ENCODE measurements at regions not wholly inside any gene's neighbourhood (a gene's known extent, or its start where the extent isn't known, plus 50 kb on each side); places are given as distances from the start of the nearest gene placed in this dataset.
"Not testable (repeated sequence)": the region's sequence is repeated elsewhere in the genome, so short reads cannot be mapped to it uniquely, and the experiment has no call there.

DNA sequence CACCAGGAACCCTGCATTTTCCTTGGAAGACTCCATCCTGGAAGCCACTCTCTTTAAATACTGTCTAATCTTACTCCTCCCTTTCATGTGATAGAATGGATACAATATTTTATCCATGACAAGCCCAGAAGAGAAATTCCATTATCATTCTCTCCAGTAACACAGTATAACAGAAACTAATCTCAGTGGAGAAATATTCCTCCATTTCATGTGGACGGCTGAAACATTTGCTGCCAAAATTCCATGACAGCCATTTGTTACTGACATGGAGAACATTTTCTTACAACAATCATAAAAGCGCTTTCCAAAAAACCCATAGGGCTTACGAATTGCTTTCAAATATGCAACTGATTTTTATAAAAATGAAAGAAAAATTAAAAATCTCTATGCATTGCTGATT is 392.8 kb upstream of the KLF6 start:
- DNase-seq, result no peak

DNA sequence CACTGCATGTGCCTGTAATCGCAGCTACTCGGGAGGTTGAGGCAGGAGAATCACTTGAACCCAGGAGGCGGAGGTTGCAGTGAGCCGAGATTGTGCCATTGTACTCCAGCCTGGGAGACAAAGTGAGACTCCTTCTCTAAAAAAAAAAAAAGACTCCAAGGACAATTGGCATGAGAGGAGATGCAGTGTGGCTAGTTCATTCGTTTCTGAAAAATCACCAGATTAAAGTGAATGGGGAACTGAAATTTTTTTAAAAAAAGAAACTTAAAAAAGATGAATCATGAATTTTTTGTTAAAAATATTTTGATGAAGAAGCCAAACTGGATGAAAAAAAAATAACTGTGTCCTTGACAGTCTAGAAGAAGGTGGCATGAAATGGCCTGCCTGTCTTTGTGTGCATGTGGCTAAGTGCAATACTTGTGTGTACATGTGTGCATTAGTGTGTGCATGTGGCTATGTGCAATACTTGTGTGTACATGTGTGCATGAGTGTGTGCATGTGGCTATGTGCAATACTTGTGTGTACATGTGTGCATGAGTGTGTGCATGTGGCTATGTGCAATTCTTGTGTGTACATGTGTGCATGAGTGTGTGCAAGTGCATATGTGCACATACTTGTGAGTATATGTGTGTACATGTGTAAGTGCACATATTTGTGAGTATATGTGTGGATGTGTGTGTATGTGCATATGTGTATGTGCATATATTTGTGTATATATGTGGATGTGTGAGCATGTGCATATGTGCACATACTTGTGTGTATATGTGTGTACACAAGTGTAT is 391.7 kb upstream of the KLF6 start:
- DNase-seq, result no peak

DNA sequence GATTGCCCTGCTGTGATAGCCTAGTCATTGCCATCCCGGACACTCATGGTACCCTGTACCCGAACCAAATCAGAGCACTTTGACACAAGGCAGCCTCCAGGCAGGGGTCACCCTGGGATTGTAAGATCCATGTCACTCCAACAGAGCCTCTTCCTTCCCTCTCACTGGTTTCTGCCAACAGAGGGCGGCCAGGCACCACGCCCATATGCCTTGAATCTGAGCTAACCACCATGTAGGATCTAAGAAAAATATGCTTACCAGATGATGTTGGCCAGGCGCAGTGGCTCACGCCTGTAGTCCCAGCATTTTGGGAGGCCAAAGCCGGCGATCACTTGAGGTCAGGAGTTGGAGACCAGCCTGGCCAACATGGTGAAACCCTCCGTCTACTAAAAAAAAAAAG is 389.2 kb upstream of the KLF6 start:
- no peak for DNase-seq

DNA sequence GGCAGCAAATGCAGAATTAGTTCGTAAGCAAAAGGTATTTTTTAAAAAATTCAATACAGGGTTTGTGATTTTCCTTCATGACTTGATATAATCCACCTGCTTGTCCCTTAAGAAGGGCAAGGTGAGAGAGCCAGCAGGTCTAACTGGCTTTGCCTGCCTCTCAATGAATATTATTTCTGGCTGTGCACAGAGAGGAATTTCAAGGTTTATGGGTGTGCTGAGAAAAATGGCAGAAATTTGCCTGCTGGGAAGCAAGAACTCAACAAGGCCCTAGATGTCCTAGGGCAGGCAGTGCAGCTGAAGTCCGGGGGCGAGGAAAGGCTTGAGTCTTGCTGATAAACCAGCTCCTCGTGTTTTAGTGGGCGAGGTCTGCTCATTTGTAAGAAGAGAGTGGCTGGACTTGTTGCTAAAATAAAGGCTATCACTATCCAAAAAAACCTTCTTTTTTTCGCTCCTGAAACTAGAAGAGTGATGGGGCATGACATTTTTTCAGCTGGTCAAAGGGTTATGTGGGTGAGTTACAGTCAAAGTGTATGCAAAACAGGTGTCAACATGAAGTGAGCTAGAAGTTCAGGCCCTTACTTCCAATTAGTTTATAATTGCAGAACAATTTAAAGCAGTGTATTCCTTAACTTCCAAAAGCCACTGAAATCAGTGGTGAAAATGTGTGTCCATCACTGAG is 385.8 kb upstream of the KLF6 start:
- no peak for DNase-seq

DNA sequence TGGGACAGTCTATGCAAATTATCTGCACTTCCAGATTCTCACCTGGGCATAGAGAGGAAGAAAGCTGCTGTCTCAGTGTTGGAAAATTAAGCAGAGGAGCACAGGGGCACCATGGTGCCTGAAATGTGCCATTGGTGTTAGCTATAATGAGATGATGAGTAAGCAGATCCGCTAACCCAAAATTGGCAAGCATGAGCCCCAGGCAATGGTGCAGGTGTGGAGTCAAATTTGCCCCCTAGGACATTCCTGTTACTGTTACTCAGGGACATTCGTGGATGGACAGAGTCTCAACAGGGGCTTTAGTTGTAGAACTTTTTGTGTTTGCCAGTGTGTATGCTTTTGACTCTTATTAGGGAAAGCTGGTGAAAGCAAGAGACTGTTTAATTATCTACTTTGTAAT is 385.2 kb upstream of the KLF6 start:
- no peak for DNase-seq

DNA sequence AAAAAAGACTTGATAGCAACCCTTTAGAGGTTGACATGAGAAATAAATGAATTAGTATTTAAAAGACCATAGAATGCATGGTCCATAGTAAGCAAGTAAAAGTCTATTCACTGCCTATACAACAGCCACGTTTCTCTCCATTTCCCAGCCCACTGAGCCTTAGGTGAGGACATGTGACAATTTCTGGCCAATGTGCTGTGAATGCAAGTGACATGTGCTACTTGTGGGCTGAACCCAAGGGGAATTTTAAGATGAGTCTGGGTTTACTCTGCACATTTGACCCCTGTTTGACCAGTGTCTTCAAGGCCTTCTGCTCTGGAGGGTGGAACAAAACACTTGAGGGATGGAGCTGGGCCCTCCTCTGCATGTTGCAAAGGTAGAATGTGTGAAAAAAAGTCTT is 384.4 kb upstream of the KLF6 start:
- no peak for DNase-seq

DNA sequence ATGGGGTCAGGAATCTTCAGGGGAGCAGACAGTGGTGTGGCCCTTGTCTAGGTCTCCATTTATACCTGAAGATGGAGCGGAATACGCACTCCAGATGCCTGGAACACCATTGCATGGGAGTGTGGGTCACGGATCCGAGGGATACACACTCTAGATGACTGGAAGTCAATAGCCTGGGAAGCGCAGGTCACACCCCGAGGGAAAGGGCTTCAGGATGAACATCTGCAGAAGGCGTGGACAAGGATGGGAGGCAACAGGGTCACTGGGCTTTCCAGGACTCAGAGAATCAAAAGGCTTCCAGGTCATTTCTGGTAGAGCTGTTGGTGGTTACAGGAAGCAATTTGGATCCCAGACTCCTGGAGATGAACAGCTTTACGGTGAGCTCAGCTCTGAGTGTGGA is 382.2 kb upstream of the KLF6 start:
- DNase-seq, result no peak

DNA sequence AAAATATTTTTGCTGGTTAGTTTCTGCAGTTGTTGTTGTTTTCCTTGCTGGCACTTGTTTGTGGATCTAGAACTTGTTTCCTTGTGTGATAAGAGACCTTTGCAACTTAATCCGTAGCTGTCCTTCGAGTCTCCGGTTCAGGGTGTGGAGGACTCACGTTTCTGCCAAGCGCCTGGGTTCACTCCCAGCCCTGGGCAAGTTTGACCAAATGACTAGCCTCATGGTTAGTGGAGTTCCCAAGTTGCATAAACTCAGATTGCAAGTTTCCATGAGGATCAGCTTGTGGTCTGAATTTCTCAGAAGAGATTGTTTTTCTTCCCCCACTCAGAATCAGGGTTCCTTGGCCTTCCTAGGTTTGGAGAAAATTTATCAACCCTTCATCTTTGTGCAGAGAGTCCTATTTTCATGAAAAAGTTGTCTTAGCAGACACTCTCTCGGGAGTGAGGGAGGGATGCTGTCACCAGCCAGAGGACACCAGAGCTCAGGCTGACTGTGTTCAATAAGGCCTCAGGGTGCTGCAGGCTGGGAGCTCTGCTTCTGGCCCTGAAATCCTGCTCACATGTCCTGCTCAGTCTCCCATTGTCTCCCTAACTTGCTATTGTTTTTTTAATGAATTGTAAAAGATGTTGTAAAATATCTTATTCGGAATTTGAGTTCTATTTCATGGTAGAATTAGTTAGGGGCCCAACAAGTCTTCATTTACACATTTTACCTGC is 377.7 kb upstream of the KLF6 start:
- no peak for DNase-seq

DNA sequence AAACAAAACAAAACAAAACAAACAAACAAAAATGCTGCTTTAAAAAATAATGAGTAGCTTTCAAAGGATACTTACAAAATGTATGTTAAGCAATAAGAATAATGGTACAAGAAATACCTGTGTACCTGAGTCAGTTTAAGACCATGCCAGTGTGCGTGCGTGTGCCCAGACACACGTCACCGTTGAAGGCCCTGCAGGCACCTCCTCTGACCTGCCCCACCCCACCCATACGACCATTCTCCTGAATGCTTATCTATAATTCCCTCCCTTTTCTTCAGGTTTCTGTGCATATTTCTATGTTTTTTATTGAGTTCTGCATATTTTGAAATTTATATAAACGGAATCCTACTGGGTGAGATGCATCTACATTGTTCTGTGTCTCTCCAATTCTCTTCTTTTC is 374.2 kb upstream of the KLF6 start:
- no peak for DNase-seq

DNA sequence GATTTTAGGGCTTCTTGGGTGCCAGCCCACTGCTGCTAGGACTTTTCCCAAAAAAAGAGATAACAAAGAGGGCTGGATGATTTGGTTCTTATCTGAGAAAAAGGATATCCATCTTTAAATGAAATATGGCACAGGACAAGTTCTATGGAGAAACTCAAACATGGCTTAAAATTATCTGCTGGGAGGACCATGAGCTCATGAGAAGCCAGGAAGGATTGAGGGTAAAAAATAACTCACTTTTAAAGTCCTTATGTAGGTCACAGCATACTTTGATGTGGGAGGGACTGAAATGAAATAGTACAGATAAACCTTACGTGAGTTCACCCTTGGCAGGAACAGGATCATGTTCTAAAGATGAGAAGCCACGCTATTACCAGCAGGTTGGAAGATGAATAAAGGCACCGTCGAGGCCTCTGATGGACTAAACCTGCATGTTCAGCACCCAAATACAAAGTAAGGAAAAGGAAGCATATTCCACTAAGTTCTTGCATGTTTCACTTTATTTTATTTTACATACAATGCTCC is 369.2 kb upstream of the KLF6 start:
- DNase-seq, result no peak

DNA sequence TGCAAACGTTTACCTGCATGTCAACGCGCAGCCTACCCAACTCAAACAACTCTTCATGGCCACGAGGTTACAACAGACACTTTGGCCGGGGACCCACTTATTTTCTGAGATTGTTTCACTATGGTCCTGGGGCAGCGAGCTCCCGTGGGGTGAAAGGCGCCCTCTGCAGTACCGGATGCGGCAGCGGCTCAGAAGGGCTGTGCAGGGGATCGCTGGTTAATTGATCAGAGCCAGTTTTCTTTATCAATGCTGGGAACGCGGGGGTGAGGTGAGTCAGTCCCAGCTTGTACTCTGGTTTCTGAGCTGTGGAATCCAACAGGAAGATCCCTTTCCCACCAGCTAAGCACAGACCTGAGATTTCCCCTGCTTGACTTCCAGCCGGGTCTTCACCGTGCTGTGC is 366.5 kb upstream of the KLF6 start:
- no peak for DNase-seq

DNA sequence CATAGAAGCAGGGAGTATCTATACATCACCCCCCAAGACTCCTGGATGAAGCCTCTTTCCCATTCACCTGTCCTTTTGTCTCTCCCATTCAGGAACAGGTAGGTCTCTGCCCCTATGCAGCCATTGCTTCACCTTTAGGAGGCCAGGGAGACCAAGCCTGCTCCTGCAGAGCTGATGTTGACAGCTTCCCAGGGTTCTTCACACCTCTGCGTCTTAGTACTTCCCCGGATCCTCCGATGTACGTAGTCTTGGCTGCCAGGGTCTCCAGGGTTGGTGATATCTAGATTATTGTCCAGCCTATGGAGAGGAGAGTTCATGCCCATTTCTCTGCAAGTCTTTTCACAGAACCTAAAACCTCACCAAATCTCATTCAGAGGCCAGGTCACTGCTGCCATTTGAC is 365.7 kb upstream of the KLF6 start:
- no peak for DNase-seq

DNA sequence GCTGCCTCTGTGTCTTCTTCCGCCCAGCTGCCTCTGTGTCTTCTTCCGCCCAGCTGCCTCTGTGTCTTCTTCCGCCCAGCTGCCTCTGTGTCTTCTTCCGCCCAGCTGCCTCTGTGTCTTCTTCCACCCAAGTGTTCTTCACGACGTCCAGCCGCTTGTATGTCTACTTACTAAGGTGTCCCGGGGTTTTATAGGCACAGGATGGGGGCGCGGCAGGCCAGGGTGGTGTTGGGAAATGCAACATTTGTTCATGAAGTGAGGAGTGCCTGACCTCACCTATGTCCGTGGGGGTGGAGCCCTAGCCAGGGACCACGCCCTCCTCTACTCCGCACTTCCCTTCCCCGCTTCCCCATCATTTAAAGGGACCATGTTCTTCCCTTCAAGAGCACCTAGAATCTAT is 364.5 kb upstream of the KLF6 start:
- not testable (repeated sequence) for DNase-seq

DNA sequence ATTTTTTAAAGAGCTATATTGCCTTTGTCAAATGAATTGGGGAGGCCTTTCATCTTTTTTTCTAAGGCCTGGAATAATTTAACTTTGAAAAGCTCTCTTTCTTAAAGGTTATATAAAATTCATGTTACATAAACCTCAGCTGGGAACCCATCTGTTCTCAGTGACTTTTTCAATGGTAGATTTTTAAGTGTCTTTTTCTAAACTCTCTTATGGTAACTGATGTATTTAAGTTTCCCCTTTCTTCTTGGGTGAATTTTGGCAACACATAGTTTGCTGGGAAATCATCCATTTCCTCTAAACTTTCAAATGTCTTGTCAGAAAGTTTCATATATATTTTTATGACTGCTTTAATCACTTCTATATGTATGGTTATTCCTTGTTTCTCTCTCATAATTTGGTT is 362.2 kb upstream of the KLF6 start:
- no peak for DNase-seq

DNA sequence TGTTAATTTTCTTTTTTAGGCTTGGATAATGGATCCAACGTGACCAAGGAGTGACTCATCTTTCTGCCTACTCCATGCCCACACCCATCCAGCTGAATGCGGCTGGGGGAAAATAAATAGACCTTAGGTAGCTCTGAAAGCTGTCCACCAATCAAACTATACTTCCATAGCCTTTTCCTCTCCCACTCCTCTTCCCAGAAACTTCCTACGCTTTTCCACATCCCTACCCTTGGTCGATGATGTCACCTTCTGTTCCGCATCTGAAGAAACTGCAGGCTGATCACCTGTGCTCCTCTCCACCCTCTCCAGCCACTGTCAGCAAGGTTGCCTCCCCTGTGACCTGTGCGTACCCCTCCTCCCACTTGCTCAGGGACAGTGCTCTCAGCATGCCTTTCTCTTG is 359.8 kb upstream of the KLF6 start:
- DNase-seq, result no peak

DNA sequence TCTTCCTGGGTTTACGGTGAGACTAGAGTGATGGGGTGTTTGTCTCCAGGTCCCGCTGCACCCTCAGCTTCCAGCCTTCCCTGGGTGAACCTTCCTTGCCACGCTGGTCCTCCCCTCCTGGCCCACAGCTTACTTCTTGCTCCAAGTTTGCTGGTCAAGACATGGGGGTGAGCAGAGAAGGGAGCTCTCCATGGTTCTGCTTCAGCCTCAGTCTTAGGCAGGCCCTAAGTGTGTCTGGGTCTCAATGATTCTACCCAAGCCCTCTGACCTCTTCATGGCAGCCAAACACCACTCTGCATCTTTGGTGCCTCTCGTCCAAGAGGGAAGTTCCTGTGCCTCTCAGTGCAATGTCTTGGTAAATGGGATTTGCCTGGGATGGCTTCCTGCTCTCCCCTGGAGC is 356.5 kb upstream of the KLF6 start:
- no peak for DNase-seq

DNA sequence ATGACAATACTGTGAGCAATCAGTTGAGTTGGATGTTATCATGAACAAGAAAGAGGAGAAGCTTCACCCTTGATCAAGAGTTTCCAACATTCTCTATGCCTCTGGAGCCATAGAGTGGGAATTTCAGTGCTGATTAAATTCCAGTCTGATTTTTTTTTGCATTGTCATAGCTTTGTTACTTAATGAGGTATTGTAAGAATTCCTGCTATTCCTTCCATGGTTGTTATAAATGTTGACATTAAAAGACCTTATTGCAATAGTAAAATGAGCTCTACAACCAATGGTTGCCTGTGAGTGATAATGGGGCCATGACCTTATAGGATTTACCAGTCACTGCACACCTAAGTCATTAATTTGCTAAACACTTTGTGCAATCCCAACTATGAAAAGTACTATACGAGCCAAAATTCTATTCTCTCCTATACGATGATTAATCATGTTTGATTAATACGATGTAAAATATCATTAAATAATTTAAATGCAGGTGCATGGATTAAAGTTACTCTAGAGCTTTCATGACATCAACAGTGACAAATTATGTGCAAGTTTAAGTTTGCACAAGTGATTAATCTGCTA is 353.2 kb upstream of the KLF6 start:
- no peak for DNase-seq

DNA sequence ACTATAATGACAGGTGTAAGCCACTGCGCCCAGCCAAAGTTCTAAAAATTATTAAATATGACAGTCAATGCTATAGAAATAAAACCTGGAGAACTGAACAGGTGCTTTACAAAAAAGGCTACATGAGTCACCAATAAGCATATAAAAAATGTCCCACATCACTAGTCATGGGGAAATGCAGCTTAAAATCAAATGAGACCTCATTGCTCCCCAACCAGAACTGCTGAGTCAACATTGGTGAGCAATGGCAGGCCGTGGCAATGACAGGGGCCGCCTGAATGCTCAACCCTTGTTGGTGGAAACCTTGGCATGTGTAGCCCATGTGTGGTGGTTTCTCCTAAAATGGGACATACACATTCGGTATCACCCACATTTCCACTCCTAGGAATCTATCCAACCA is 352.3 kb upstream of the KLF6 start:
- no peak for DNase-seq

DNA sequence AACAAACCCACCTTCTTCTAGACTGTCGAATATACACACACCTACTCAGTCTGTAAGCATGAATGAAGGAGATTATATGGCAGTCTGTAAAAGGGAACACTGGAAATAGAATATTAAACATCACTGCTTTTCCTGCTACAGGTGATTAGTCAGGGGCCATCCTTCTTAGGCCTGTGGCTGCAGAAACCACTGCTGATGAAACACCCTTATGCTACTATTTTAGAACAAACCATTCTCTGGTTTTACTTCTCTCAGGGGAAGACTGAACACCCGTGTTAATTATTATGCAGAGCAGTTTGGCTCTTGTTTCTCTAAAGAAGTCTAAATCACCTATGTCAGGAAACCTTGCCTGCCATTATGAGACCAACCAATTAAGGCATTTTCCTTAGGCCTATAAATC is 351.1 kb upstream of the KLF6 start:
- DNase-seq, result no peak

DNA sequence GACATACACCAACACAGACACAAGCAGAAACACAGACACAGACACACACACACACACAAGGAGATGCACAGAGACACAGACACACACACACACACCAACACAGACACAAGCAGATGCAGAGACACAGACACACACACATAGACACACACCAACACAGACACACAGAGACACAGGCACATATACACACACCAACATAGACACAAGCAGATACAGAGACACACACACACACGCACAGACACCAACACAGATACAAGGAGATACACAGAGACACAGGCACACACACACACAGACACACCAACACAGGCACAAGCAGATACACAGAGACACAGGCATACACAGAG is 347.2 kb upstream of the KLF6 start:
- no peak for DNase-seq

DNA sequence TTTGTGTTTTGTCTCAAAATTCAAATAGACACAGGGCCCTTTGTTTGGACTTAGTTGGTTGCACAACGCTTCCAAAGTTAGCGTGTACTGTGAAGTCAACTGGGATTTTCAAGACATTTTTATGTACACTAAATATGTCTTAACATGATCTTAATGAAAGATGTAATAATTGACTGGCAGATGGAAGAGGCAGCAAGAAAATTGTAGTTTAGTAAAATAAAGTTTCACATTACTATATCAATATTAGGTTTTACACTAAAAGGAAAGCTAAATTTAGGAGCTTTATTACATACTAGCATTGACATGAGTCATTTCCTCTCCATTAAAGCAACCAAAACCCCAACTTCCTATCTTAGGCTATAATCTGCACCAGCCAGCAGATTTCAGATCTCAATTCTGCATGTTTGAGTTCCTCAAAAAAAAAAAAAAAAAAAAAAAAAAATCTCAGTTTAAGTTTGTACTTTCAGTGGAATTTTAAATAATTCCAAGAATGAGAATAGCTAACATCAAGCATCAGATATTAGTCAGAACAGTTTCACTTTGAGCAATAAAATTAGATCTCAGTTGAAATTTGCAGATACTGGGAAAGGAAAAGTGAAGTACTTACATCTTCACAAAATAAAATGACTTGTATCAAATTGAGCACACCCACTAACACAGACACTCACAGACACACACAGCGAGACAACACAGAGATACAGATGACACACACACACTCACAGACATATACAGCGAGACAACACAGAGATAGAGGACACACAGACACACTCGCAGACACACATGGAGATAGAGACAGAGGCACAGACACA is 346.6 kb upstream of the KLF6 start:
- no peak for DNase-seq

DNA sequence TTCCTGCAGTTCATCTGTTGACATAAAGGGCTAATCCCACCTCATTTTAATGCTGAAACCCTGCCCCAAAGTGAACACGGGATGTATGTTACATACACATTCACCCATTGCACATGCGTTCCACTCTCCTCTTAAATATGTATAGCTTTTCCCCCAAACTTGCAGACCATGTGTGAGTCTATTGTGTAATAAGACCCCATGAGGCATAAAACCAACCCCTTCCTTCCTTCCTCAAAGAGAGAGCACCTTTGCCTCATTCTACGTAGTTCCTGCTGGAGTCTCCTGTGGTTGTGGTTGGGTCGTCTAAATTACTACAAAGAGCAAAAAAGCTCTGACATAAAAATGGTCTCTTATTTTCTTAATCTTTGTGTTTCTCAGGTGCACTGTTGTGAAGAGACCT is 345.7 kb upstream of the KLF6 start:
- DNase-seq, result no peak
